ENCODE measurements at regions not wholly inside any gene's neighbourhood (a gene's known extent, or its start where the extent isn't known, plus 50 kb on each side); places are given as distances from the start of the nearest gene placed in this dataset.

GRCh38 chr5:145385276-145385675, 449.9 kb downstream of the PRELID2 start:
- WGBS (ENCODE audit: low lambda C conversion rate) = 85% methylated on average over 2 of the region's 2 CpGs
- in situ Hi-C loops (cut with HindIII; ENCODE audit: extremely low pct_ligation_motif_present, low pct_unique_long_range_greater_than_20kb) = no loop called here
- H2AFZ ChIP-seq (ENCODE audit: low read length) = no peak overlapping the region
- no TSS peak for BruUV-seq (replicated peaks)
- H3K79me2 ChIP-seq (ENCODE audit: insufficient read depth, low read length) = no peaks in the 10 kb centered on the region
- no peak overlapping the region for H3K4me3 ChIP-seq (replicated peaks in 1 of 3; ENCODE audit: insufficient read depth in 1 of 3, low read depth in 2 of 3, low read length in 3 of 3)
- H3K27me3 ChIP-seq (ENCODE audit: control insufficient read depth in 1 of 2, insufficient read depth in 2 of 2, low read length in 2 of 2) = no peaks in the 10 kb centered on the region
- DNase-seq (ENCODE audit: low spot score) (no peak), FAIRE-seq (no peak), ATAC-seq (no peak)
- TF ChIP-seq TEF (CRISPR knock-in tag; IDR thresholded peaks at IDR 0.05) (no peak), HMGXB4 (CRISPR knock-in tag; IDR thresholded peaks at IDR 0.05; ENCODE audit: borderline replicate concordance in 1 of 2, low read depth in 1 of 2) (no peak), SMAD9 (CRISPR knock-in tag; IDR thresholded peaks at IDR 0.05) (no peak), DBP (CRISPR knock-in tag; IDR thresholded peaks at IDR 0.05; ENCODE audit: not compliant biosample characterization) (no peak), STAT5B (CRISPR knock-in tag; IDR thresholded peaks at IDR 0.05) (no peak), SMYD3 (CRISPR knock-in tag; IDR thresholded peaks at IDR 0.05) (no peak), KMT2A (CRISPR knock-in tag; IDR thresholded peaks at IDR 0.05) (no peak), ZNF3 (CRISPR knock-in tag; IDR thresholded peaks at IDR 0.05) (no peak), THAP8 (CRISPR knock-in tag; IDR thresholded peaks at IDR 0.05; ENCODE audit: borderline replicate concordance) (no peak), ZNF362 (CRISPR knock-in tag; IDR thresholded peaks at IDR 0.05; ENCODE audit: borderline replicate concordance) (no peak), STAG1 (CRISPR knock-in tag; IDR thresholded peaks at IDR 0.05) (no peak), ZNF772 (CRISPR knock-in tag; IDR thresholded peaks at IDR 0.05) (no peak), ZNF121 (CRISPR knock-in tag; IDR thresholded peaks at IDR 0.05) (no peak), KMT2B (CRISPR knock-in tag; IDR thresholded peaks at IDR 0.05) (no peak), ZSCAN25 (CRISPR knock-in tag; IDR thresholded peaks at IDR 0.05) (no peak)
- ChIA-PET POLR2A (no interaction called here), CTCF (ENCODE audit: low intra/inter-chr PET ratio, low total read pairs) (no interaction called here)
- intact Hi-C loops (cut with micrococcal nuclease; ENCODE audit: unreplicated experiment) = no loop called here
- H4K20me1 ChIP-seq (ENCODE audit: insufficient read depth, low read length) = no peaks in the 10 kb centered on the region
- peaks cover 9% of the 10 kb centered on the region for H3K9me3 ChIP-seq (ENCODE audit: low read length)
- H3K4me1 ChIP-seq (ENCODE audit: insufficient read depth, low read length) = no peaks in the 10 kb centered on the region
- no peak overlapping the region for H3K4me2 ChIP-seq (ENCODE audit: low read depth, low read length)
- no peaks in the 10 kb centered on the region for H3K36me3 ChIP-seq (replicated peaks in 1 of 2; ENCODE audit: control insufficient read depth in 1 of 2, insufficient read depth in 2 of 2, low read length in 2 of 2)
- no peak overlapping the region for H3K27ac ChIP-seq (ENCODE audit: extremely low read length, insufficient read depth, low read length)
- no peak overlapping the region for H3K9ac ChIP-seq (ENCODE audit: insufficient read depth, low read depth, low read length)

All from HepG2 (cell line).